Mucosa of rectum (tissue), 2 donors: ENCODE measurements at regions not wholly inside any gene's neighbourhood (a gene's known extent, or its start where the extent isn't known, plus 50 kb on each side); places are given as distances from the start of the nearest gene placed in this dataset.

Experiments
- H3K27ac ChIP-seq, 2 donors: one replicate each; pipeline ENCODE4 v1.7.0; 2013; ENCODE audit warnings: inconsistent platforms in 2 of 2, low read depth in 2 of 2, low read length in 2 of 2
- H3K27me3 ChIP-seq, 2 donors: one replicate each; pipeline ENCODE4 v1.7.0; 2013; ENCODE audit warnings: low read length in 2 of 2; ENCODE audit not compliant: control insufficient read depth in 2 of 2, insufficient read depth in 2 of 2
- H3K36me3 ChIP-seq, 2 donors: one replicate each; pipeline ENCODE4 v1.7.0; 2013; ENCODE audit warnings: low read length in 2 of 2; ENCODE audit not compliant: control insufficient read depth in 2 of 2, insufficient read depth in 2 of 2
- H3K4me1 ChIP-seq, 2 donors: one replicate each; pipeline ENCODE4 v1.7.0; 2013; ENCODE audit warnings: low read length in 2 of 2, mild to moderate bottlenecking in 1 of 2; ENCODE audit not compliant: control insufficient read depth in 2 of 2, insufficient read depth in 2 of 2
- H3K4me3 ChIP-seq, 2 donors: one replicate each; pipeline ENCODE4 v1.7.0; 2013; ENCODE audit warnings: low read length in 2 of 2
- H3K9ac ChIP-seq, 2 donors: one replicate each; pipeline ENCODE4 v1.7.0; 2013; ENCODE audit warnings: low read length in 2 of 2, low read depth in 1 of 2, mild to moderate bottlenecking in 1 of 2
- H3K9me3 ChIP-seq, 2 donors: one replicate each; pipeline ENCODE4 v1.7.0; 2013; ENCODE audit warnings: low read length in 2 of 2; ENCODE audit not compliant: control insufficient read depth in 2 of 2
- donor health status: healthy.
- donor health status: Normal muscosa, but diverticular disease.

DNA sequence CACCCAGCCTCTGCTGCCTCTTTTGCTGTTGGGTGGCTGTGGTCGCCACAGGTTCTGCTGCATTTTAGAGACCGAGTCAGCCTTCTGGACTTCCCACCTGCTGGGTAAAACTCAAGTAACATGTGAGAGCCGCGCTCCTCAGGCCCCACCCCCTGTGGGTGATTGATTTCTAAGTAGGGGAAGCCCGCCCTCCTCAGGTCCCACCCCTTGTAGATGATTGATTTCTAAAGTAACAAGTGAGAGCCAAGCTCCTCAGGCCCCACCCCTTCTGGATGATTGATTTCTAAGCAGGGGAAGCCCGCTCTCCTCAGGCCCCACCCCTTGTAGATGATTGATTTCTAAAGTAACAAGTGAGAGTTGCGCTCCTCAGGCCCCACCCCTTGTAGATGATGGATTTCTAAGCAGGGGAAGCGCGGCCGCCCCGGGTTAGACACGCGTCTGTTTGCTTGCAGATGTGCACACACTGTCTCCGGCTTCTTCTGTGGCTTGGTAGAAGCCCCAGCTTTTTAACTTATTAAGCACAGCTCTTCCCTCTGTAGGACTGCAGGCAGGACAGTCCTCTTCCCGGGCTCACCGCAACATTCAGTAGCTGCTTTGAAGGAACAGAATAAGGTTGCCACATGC, 83.4 kb downstream of the FAM43A start:
- Histone ChIP-seq H3K4me3 (peak overlapping the region; percentile 66 to 81), H3K9ac (peak overlapping the region; percentile 26 to 63), H3K27ac (peak overlapping the region; percentile 11 to 21)

DNA sequence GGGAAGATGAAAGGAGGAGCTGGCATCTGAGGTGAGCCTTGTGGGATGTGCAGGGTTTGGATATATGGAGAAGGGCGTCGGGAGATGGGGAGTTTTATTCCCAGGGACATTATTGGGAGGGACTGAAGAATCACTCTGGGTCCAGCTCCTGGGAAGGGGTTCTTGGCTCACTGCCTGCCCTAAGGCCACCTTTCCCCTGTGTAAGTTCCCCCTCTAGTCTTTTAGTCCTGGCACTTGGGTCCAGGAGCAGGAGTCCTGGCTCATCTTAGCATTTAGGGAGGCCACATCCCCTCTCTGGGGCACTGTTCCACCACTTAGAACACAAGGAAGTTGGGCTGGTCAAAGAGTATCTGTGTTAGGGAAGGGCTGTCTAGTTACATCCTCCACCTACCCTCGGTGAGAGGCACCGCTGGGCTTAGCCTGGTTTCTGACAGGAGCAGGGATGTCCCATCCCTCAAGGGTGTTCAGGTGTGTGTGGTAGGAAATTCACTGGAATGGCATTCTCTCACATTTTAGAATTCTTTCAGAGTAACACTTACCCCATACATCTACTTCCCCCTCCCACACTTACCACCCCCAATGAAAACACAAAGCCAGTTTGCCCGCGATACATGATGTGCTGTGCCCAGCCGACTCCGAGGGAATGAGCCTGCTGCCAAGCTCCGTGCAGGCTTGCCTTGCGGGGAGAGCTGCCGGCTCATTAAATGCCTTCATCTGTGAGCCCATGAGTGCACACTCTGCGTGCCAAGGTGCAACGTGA, 86.7 kb downstream of the FAM43A start:
- no peaks in the 10 kb centered on the region for H3K9me3 ChIP-seq
- H3K36me3 ChIP-seq = no peaks in the 10 kb centered on the region
- no peak overlapping the region for H3K4me3 ChIP-seq
- H3K9ac ChIP-seq = no peak overlapping the region
- peaks cover 0 to 2% of the 10 kb centered on the region in 2 donors for H3K27me3 ChIP-seq
- peaks cover 20 to 21% of the 10 kb centered on the region in 2 donors for H3K4me1 ChIP-seq
- peak overlapping the region in 1 of 2 donors; percentile 7 for H3K27ac ChIP-seq

More for the DNA sequence above, 83.4 kb downstream of the FAM43A start:
- no peaks in the 10 kb centered on the region for H3K9me3 ChIP-seq
- H3K4me1 ChIP-seq = peaks cover 20 to 21% of the 10 kb centered on the region in 2 donors
- H3K27me3 ChIP-seq = peaks cover 0 to 2% of the 10 kb centered on the region in 2 donors
- no peaks in the 10 kb centered on the region for H3K36me3 ChIP-seq

DNA sequence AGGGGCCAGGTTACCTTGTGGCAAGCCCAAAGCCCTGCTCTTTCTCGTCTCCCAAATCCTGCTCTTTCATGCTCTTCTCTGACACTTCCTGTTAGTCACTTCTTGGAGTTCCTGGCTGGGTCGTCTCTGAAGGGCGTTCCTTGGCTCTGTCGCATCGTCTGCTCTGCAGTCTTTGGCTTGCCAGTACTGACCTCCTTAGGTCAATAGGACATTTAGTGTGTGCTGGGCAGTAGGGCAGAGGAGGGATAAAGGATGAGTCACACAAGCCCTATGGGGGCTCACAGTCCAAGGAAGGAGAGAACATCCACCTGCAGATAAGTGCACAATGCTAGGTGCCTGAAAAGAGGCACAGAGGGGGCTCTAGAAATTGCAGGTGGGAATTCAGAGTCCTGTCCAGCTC, 87.5 kb downstream of the FAM43A start:
- Histone ChIP-seq H3K27ac (peak overlapping the region in 1 of 2 donors; percentile 56), H3K9me3 (no peaks in the 10 kb centered on the region), H3K4me1 (peaks cover 20 to 21% of the 10 kb centered on the region in 2 donors), H3K27me3 (peaks cover 0 to 2% of the 10 kb centered on the region in 2 donors), H3K4me3 (no peak overlapping the region), H3K36me3 (no peaks in the 10 kb centered on the region), H3K9ac (no peak overlapping the region)

DNA sequence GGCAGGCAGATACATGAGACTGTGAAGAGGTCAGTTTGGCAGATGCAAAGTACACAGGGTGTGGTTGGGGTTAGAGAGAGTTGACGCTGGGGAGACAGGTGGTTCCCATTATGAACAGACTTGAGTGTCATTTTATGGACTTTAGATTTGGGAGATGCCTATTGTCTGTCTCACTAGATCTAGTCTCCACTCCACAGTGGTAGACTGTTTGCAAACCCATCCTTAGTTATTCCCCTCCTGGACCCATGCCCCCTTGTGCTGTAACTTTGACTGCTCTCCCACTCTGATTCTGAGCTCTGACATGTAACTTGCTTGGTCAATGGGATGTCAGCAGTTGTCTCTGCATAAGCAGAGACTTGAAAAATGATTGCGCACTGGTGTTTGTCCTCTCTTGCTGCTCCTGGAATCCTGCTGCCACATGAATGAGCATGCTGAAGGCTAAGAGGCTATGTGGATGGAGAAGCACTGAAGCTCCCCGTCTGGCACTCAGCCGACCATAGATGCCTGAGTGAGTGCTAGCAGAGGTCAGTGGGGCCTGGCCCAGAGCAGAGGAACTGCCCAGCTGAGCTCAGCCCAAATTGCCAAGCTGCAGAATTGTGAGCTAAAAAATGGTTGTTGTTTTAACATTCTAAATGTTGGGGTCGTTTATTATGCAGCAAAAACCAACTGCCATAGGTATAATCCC, 88.2 kb downstream of the FAM43A start:
- Histone ChIP-seq H3K27ac (peak overlapping the region; percentile 19 to 56), H3K9ac (no peak overlapping the region), H3K4me3 (no peak overlapping the region), H3K9me3 (no peaks in the 10 kb centered on the region), H3K27me3 (peaks cover 0 to 2% of the 10 kb centered on the region in 2 donors), H3K4me1 (peaks cover 16% of the 10 kb centered on the region in 2 donors), H3K36me3 (no peaks in the 10 kb centered on the region)

DNA sequence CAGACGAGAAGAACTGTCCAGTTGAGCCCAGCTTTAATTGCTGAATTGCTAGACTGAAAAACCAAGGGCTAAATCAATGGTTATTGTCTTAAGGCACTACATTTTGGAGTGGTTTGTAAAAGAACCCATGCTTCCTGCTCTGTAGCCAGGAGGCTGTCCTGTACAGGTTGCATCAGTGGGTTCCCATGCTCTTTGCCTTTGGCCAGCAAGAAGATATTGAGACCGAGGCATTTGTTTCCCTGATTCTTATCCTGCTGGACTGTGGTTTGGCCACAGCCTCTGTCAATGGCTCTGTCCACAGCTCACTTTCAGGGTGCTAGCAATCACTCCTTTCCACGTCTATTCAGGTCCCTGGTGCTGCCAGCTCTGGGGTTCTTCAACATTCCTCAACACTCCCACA, 89.6 kb downstream of the FAM43A start:
- no peaks in the 10 kb centered on the region for H3K9me3 ChIP-seq
- H3K4me1 ChIP-seq = peaks cover 10 to 11% of the 10 kb centered on the region in 2 donors
- peaks cover 0 to 2% of the 10 kb centered on the region in 2 donors for H3K27me3 ChIP-seq
- no peak overlapping the region for H3K4me3 ChIP-seq
- H3K27ac ChIP-seq = no peak overlapping the region
- H3K36me3 ChIP-seq = no peaks in the 10 kb centered on the region
- no peak overlapping the region for H3K9ac ChIP-seq

DNA sequence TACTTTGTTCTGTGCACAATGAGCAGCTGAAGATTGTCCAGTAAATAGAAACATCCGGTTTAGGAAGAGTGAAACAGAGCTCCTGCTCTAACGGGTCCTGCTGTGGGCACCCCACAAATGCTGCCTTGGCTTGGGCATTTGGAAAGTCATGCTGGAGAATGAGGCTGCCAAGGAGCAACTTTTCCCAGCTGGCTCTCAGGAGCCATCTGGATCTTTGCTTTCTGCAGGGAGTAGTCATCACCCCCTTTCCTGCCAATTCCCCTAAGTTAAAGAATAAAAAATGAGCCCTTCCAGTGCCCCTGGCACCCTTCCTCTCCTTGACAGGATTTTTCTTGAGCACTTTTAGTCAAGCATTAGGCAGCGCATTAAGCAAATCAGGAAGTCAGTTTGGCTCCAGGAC, 90.0 kb downstream of the FAM43A start:
- Histone ChIP-seq H3K4me1 (peaks cover 10 to 11% of the 10 kb centered on the region in 2 donors), H3K27ac (no peak overlapping the region), H3K9me3 (no peaks in the 10 kb centered on the region), H3K4me3 (no peak overlapping the region), H3K27me3 (peaks cover 0 to 2% of the 10 kb centered on the region in 2 donors), H3K36me3 (no peaks in the 10 kb centered on the region), H3K9ac (no peak overlapping the region)

DNA sequence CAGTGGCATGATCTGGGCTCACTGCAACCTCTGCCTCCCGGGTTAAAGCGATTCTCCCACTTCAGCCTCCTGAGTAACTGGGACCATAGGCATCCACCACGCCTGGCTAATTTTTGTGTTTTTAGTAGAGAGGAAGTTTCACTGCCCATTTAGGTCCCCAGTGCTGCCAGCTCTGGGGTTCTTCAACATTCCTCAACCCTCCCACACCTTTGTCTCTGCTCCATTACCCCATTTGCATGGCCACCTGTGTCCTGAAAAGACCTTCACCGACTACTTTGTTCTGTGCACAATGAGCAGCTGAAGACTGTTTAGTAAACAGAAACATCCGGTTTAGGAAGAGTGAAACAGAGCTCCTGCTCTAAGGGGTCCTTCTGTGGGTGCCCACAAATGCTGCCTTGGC, 92.0 kb downstream of the FAM43A start:
- Histone ChIP-seq H3K27me3 (no peaks in the 10 kb centered on the region), H3K36me3 (no peaks in the 10 kb centered on the region), H3K9ac (no peak overlapping the region), H3K4me3 (no peak overlapping the region), H3K9me3 (no peaks in the 10 kb centered on the region), H3K27ac (no peak overlapping the region), H3K4me1 (peaks cover 9 to 10% of the 10 kb centered on the region in 2 donors)

DNA sequence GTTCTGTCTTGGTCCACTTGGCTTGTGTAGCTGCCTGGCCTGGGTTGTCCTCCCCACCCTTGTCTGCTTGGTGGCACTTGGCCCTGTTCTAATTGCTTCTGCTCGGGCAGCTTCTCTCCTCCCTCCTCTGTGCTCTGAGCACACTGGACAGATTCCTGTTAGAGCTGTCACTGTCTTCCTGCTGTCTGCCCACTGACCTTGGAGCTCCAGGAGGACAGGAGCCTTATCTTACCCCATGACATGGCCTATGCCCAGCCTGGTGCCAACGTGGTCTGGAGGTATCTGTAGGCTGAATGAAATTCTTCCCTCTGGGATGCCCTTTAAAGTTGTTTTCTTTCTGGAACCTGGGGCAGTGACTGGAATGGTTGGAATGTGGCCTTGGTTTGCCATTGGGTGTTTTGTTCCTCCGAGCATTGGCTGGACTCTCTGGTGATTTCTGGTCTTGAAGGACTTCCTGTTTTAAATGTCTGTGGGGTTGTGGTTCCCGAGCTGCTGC, 94.1 kb downstream of the FAM43A start:
- no peaks in the 10 kb centered on the region for H3K27me3 ChIP-seq

DNA sequence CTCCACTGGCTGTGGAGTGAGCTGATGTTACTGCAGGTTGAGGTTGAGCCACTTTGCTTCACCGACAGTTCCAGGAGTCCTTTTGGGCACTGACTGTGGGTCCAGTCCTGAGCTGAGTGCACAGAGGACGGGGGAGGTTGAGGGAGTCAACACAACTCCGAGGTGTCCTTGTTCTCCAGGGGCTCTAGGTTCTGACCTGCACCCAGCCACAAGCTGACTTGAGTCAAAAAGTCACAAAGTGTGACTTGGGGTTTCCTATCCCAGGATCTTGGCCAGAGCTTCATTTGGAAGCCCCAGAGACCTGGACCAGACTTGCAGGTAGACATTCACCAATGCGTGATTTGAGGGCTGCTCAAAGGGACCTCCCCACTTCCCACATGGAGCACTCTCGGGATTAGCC, 95.0 kb downstream of the FAM43A start:
- Histone ChIP-seq H3K9ac (no peak overlapping the region), H3K27me3 (no peaks in the 10 kb centered on the region), H3K9me3 (no peaks in the 10 kb centered on the region), H3K36me3 (no peaks in the 10 kb centered on the region), H3K4me1 (no peaks in the 10 kb centered on the region), H3K27ac (no peak overlapping the region), H3K4me3 (no peak overlapping the region)

More for the DNA sequence above, 94.1 kb downstream of the FAM43A start:
- no peak overlapping the region for H3K27ac ChIP-seq
- H3K4me3 ChIP-seq = no peak overlapping the region
- H3K9me3 ChIP-seq = no peaks in the 10 kb centered on the region
- no peaks in the 10 kb centered on the region for H3K36me3 ChIP-seq
- no peak overlapping the region for H3K9ac ChIP-seq
- no peaks in the 10 kb centered on the region for H3K4me1 ChIP-seq

DNA sequence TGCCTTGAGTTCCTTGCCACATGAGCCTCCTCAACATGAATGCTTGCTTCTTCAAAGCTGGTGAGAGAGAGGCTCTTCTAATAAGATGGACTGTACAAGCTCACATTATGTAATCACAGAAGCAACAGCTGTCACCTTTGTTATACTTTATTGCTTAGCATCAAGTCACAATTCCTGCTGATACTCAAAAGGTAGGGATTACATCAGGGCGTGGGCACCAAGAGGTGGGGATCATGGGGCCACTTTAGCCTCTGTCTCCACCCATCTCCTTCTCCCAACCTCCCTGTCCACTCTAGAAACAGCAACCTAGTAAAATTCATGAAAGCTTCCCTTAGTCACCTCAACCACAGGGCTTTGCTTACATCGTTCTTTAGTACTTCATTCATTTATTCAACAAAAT, 95.9 kb downstream of the FAM43A start:
- no peak overlapping the region for H3K27ac ChIP-seq
- H3K4me1 ChIP-seq = no peaks in the 10 kb centered on the region
- H3K4me3 ChIP-seq = no peak overlapping the region
- H3K36me3 ChIP-seq = no peaks in the 10 kb centered on the region
- no peak overlapping the region for H3K9ac ChIP-seq
- H3K9me3 ChIP-seq = no peaks in the 10 kb centered on the region
- no peaks in the 10 kb centered on the region for H3K27me3 ChIP-seq
